H1 (cell line): ENCODE measurements at regions not wholly inside any gene's neighbourhood (a gene's known extent, or its start where the extent isn't known, plus 50 kb on each side); places are given as distances from the start of the nearest gene placed in this dataset.

Experiments used
- CTCF ChIA-PET: fragments of 300-600 bp; sonication (Branson Sonifier 250); formaldehyde crosslinking; loops from one replicate; lab custom pipeline; 2021; ENCODE audit not compliant: partially characterized antibody; lab: Charles Lee
- POLR2A ChIA-PET: fragments of 300-600 bp; sonication (Branson Sonifier 250); formaldehyde crosslinking; loops from one replicate; lab custom pipeline; 2021; ENCODE audit warnings: inconsistent platforms; ENCODE audit not compliant: partially characterized antibody; lab: Charles Lee
- DNase-seq, 2 experiments: peaks; one replicate each; pipeline versions ENCODE4 v3.0.0 to v3.0.0-alpha.2; 2010 to 2022; ENCODE audit warnings: low spot score in 2 of 2, low read depth in 1 of 2, mixed read lengths in 1 of 2
- FAIRE-seq: peaks from 2 replicates; lab custom pipeline; 2011; peaks lifted over from hg19 to GRCh38; lab: Jason Lieb, UNC
- H2AFZ ChIP-seq: 2 replicates; pipeline ENCODE4 v1.8.1; 2012; ENCODE audit warnings: low read length, inconsistent platforms
- H2AK5ac ChIP-seq: 2 replicates; pipeline ENCODE4 v1.6.1; 2013; ENCODE audit warnings: low read depth, low read length
- H2BK120ac ChIP-seq: replicated peaks from 2 replicates; pipeline ENCODE3; 2013; ENCODE audit warnings: low read depth, low read length, inconsistent platforms
- H2BK12ac ChIP-seq: 2 replicates; pipeline ENCODE4 v1.6.1; 2013; ENCODE audit warnings: low read depth, low read length
- H2BK15ac ChIP-seq: 2 replicates; pipeline ENCODE4 v1.6.1; 2013; ENCODE audit warnings: low read length
- H2BK20ac ChIP-seq: 2 replicates; pipeline ENCODE4 v1.6.1; 2013; ENCODE audit warnings: low read length
- H2BK5ac ChIP-seq: 2 replicates; pipeline ENCODE4 v1.6.1; 2013; ENCODE audit warnings: low read depth, low read length
- H3K14ac ChIP-seq: 2 replicates; pipeline ENCODE4 v1.6.1; 2013; ENCODE audit warnings: inconsistent platforms; ENCODE audit not compliant: insufficient read length
- H3K18ac ChIP-seq: 2 replicates; pipeline ENCODE4 v1.6.1; 2013; ENCODE audit warnings: low read length; ENCODE audit errors: extremely low read depth
- H3K23ac ChIP-seq: 2 replicates; pipeline ENCODE4 v1.6.1; 2013; ENCODE audit warnings: inconsistent platforms; ENCODE audit not compliant: insufficient read length
- H3K23me2 ChIP-seq: 2 replicates; pipeline ENCODE4 v1.6.1; 2013; ENCODE audit warnings: low read depth, low read length
- H3K27ac ChIP-seq: 2 replicates; pipeline ENCODE4 v1.6.1; 2011; ENCODE audit warnings: low read depth, low read length, inconsistent platforms
- H3K27me3 ChIP-seq, 4 experiments: replicated peaks in 1 of 4; 1 replicate in 1 of 4; 2 replicates in 3 of 4; pipeline versions ENCODE4 v1.6.1 to v1.8.1; 2011 to 2013; ENCODE audit warnings: low read length in 3 of 4, mild to moderate bottlenecking in 3 of 4, inconsistent platforms in 2 of 4, mixed read lengths in 2 of 4, moderate library complexity in 1 of 4; ENCODE audit not compliant: control insufficient read depth in 3 of 4, insufficient read depth in 3 of 4; ENCODE audit errors: extremely low read depth in 1 of 4
- H3K36me3 ChIP-seq, 4 experiments: 2 replicates each; pipeline versions ENCODE4 v1.6.1 to v1.8.1; 2011 to 2013; ENCODE audit warnings: mild to moderate bottlenecking in 4 of 4, low read length in 3 of 4, moderate library complexity in 2 of 4, control low read depth in 1 of 4, inconsistent platforms in 1 of 4; ENCODE audit not compliant: insufficient read depth in 4 of 4, control insufficient read depth in 2 of 4
- H3K4ac ChIP-seq: replicated peaks from 2 replicates; pipeline ENCODE3; 2013; ENCODE audit warnings: low read length, low read depth, mixed read lengths, inconsistent platforms; ENCODE audit not compliant: insufficient read length
- H3K4me1 ChIP-seq, 4 experiments: replicated peaks in 1 of 4; 1 replicate in 1 of 4; 2 replicates in 3 of 4; pipeline versions ENCODE4 v1.6.1 to v1.8.1; 2011 to 2013; ENCODE audit warnings: low read length in 3 of 4, inconsistent platforms in 2 of 4, mixed read lengths in 1 of 4; ENCODE audit not compliant: insufficient read depth in 4 of 4, control insufficient read depth in 3 of 4
- H3K4me2 ChIP-seq, 2 experiments: 2 replicates each; pipeline versions ENCODE4 v1.6.1 to v1.8.1; 2011 to 2013; ENCODE audit warnings: low read depth in 2 of 2, low read length in 2 of 2, control low read depth in 1 of 2, inconsistent platforms in 1 of 2, mild to moderate bottlenecking in 1 of 2; ENCODE audit not compliant: insufficient read depth in 1 of 2
- H3K4me3 ChIP-seq, 4 experiments: fragments of 200-600, 300-600 bp in 1 of 4; sonication (generic), shearing (Covaris generic), sonication (Bioruptor Twin) in 1 of 4; 2 replicates each; pipeline versions ENCODE4 v1.5.1 to v1.8.1; 2011 to 2016; ENCODE audit warnings: low read length in 4 of 4, low read depth in 3 of 4, control low read depth in 2 of 4, inconsistent platforms in 2 of 4, mild to moderate bottlenecking in 2 of 4, mixed read lengths in 1 of 4, moderate library complexity in 1 of 4; ENCODE audit not compliant: insufficient read depth in 2 of 4; ENCODE audit errors: extremely low read depth in 1 of 4
- H3K56ac ChIP-seq: replicated peaks from 2 replicates; pipeline ENCODE3; 2013; ENCODE audit warnings: low read depth, mild to moderate bottlenecking, mixed read lengths, low read length, inconsistent platforms; ENCODE audit not compliant: insufficient read length
- H3K79me1 ChIP-seq: 2 replicates; pipeline ENCODE4 v1.6.1; 2013; ENCODE audit warnings: low read depth, low read length, control low read depth
- H3K79me2 ChIP-seq, 2 experiments: 2 replicates each; pipeline versions ENCODE4 v1.6.1 to v1.8.1; 2012 to 2013; ENCODE audit warnings: low read length in 2 of 2, mild to moderate bottlenecking in 2 of 2, inconsistent platforms in 1 of 2; ENCODE audit not compliant: insufficient read depth in 2 of 2, control insufficient read depth in 1 of 2
- H3K9ac ChIP-seq, 4 experiments: replicated peaks in 1 of 4; 1 replicate in 1 of 4; 2 replicates in 3 of 4; pipeline versions ENCODE4 v1.6.1 to v1.8.1; 2011 to 2013; ENCODE audit warnings: low read depth in 3 of 4, low read length in 3 of 4, control low read depth in 2 of 4, mild to moderate bottlenecking in 2 of 4, moderate library complexity in 2 of 4, inconsistent platforms in 1 of 4; ENCODE audit errors: extremely low read depth in 1 of 4
- H3K9me3 ChIP-seq, 2 experiments: 2 replicates each; pipeline versions ENCODE4 v1.6.1 to v1.8.1; 2012 to 2013; ENCODE audit warnings: mild to moderate bottlenecking in 2 of 2, moderate library complexity in 2 of 2, control low read depth in 1 of 2, inconsistent platforms in 1 of 2, low read depth in 1 of 2, low read length in 1 of 2, mixed read lengths in 1 of 2; ENCODE audit not compliant: insufficient read depth in 2 of 2
- H4K20me1 ChIP-seq, 2 experiments: replicated peaks in 1 of 2; 2 replicates each; pipeline versions ENCODE3 to v1.8.1; 2011 to 2013; ENCODE audit warnings: inconsistent platforms in 2 of 2, low read length in 2 of 2, mild to moderate bottlenecking in 1 of 2; ENCODE audit not compliant: insufficient read depth in 2 of 2, control insufficient read depth in 1 of 2
- H4K5ac ChIP-seq: 2 replicates; pipeline ENCODE4 v1.6.1; 2013; ENCODE audit warnings: low read length, low read depth, mixed read lengths, inconsistent platforms; ENCODE audit not compliant: insufficient read length
- H4K8ac ChIP-seq: 2 replicates; pipeline ENCODE4 v1.8.0; 2013; ENCODE audit warnings: mild to moderate bottlenecking, moderate library complexity, low read length, inconsistent platforms; ENCODE audit not compliant: insufficient read depth; ENCODE audit errors: extremely low read depth
- H4K91ac ChIP-seq: replicated peaks from 2 replicates; pipeline ENCODE3; 2013; ENCODE audit warnings: low read length, mixed read lengths, inconsistent platforms; ENCODE audit not compliant: insufficient read length
- ATF2 ChIP-seq: IDR thresholded peaks from 2 replicates; pipeline ENCODE4 v1.6.1; 2012; ENCODE audit warnings: low read length, inconsistent platforms
- CBX5 ChIP-seq: fragments of 300-800, 300-1000 bp; sonication (generic); IDR thresholded peaks from 2 replicates; pipeline ENCODE4 v1.7.1; 2016; ENCODE audit warnings: antibody characterized with exemption, low read length, low read depth
- CTBP2 ChIP-seq: IDR thresholded peaks from 2 replicates; pipeline ENCODE4 v1.7.0; 2011; ENCODE audit warnings: borderline replicate concordance, mild to moderate bottlenecking, moderate library complexity, mixed read lengths, low read length; ENCODE audit not compliant: insufficient read depth, insufficient read length
- EGR1 ChIP-seq: IDR thresholded peaks from 2 replicates; pipeline ENCODE4 v1.6.1; 2011; ENCODE audit warnings: low read depth, low read length, borderline replicate concordance
- HDAC6 ChIP-seq: IDR thresholded peaks from one replicate; pipeline ENCODE4 v1.7.1; 2012; ENCODE audit warnings: low read depth, mild to moderate bottlenecking, inconsistent platforms, low read length, moderate library complexity
- MAX ChIP-seq: IDR thresholded peaks from 2 replicates; pipeline ENCODE4 v1.6.1; 2012; ENCODE audit warnings: inconsistent platforms
- SAP30 ChIP-seq: fragments of 300-600 bp; sonication (generic); IDR thresholded peaks from 2 replicates; pipeline ENCODE4 v1.7.1; 2012; ENCODE audit warnings: low read length, moderate library complexity, mild to moderate bottlenecking, inconsistent platforms; ENCODE audit not compliant: insufficient read depth, insufficient replicate concordance
- SP4 ChIP-seq: IDR thresholded peaks from 2 replicates; pipeline ENCODE4 v1.6.1; 2012; ENCODE audit warnings: low read length, inconsistent platforms
- SRF ChIP-seq: IDR thresholded peaks from 2 replicates; pipeline ENCODE4 v1.6.1; 2011; ENCODE audit warnings: mild to moderate bottlenecking, low read depth, low read length, moderate library complexity
- TBP ChIP-seq: IDR thresholded peaks from 2 replicates; pipeline ENCODE4 v1.6.1; 2011; ENCODE audit warnings: low read depth, low read length, improper control_type of control experiment
- TEAD4 ChIP-seq: IDR thresholded peaks from 2 replicates; pipeline ENCODE4 v1.6.1; 2012; ENCODE audit warnings: low read depth, low read length, inconsistent platforms, mixed read lengths
- USF2 ChIP-seq: IDR thresholded peaks from 2 replicates; pipeline ENCODE4 v1.6.1; 2011; ENCODE audit warnings: low read length, improper control_type of control experiment
- WGBS, 2 experiments: shearing (Covaris generic) in 1 of 2; methylation state at CpG; one replicate each; pipeline versions ENCODE4 v1.1.6 to v1.1.7; 2013 to 2015; ENCODE audit warnings: low lambda C conversion rate in 2 of 2, mixed read lengths in 2 of 2, inconsistent platforms in 1 of 2, low coverage in 1 of 2, missing lambda C conversion rate in 1 of 2; ENCODE audit not compliant: insufficient replicate concordance in 2 of 2, insufficient coverage in 1 of 2, insufficient read length in 1 of 2; ENCODE audit errors: extremely low coverage in 1 of 2, missing lambda C conversion rate in 1 of 2; 5-methylcytosine and 5-hydroxymethylcytosine counted together

- no peaks in the 10 kb centered on the region for H3K23me2 ChIP-seq
- 87% methylated on average over 1 of the region's 1 CpG; no CpG with 5 or more reads in 1 of the 2 experiments for WGBS, 2 experiments
- H4K5ac ChIP-seq: no peak overlapping the region
- peaks cover 3 to 91% of the 10 kb centered on the region in 2 experiments; a peak in 3 of 4 replicates for H3K79me2 ChIP-seq
- H3K4ac ChIP-seq: no peak overlapping the region
- H4K8ac ChIP-seq: no peak overlapping the region
- FAIRE-seq (peak; percentile 24), DNase-seq (no peak)
- H3K14ac ChIP-seq: no peak overlapping the region
- H3K27ac ChIP-seq: no peak overlapping the region
- no peak overlapping the region for H2AK5ac ChIP-seq
- H4K91ac ChIP-seq: no peak overlapping the region
- no peak overlapping the region for H2BK12ac ChIP-seq
- peaks cover 0 to 2% of the 10 kb centered on the region in 2 experiments for H4K20me1 ChIP-seq
- H3K4me3 ChIP-seq: no peak overlapping the region
- peaks cover 0 to 14% (median 4%) of the 10 kb centered on the region in 4 experiments; a peak in 4 of 7 replicates for H3K4me1 ChIP-seq
- no peak overlapping the region for H3K18ac ChIP-seq
- H2BK20ac ChIP-seq: no peak overlapping the region
- no peak overlapping the region for H3K56ac ChIP-seq
- no peaks in the 10 kb centered on the region for H3K36me3 ChIP-seq
- no peak overlapping the region for H2BK120ac ChIP-seq
- CTCF ChIA-PET: no interaction called here
- no peaks in the 10 kb centered on the region for H3K27me3 ChIP-seq
- no peak overlapping the region for H2BK5ac ChIP-seq
- POLR2A ChIA-PET: no interaction called here
- no peak overlapping the region for H2BK15ac ChIP-seq
- no peak overlapping the region for H2AFZ ChIP-seq
- no peak overlapping the region for H3K9ac ChIP-seq
- H3K79me1 ChIP-seq: no peaks in the 10 kb centered on the region
- no peak overlapping the region for H3K23ac ChIP-seq
- no peaks in the 10 kb centered on the region for H3K9me3 ChIP-seq
- no peak for TF ChIP-seq TBP
- TF ChIP-seq CTBP2: no peak
- no peak for TF ChIP-seq MAX
- TF ChIP-seq SAP30: no peak
- no peak for TF ChIP-seq HDAC6
- no peak for TF ChIP-seq EGR1
- no peak for TF ChIP-seq USF2
- no peak for TF ChIP-seq SP4
- no peak for TF ChIP-seq CBX5
- no peak for TF ChIP-seq SRF
- no peak for TF ChIP-seq TEAD4
- no peak for TF ChIP-seq ATF2
- no peak overlapping the region for H3K4me2 ChIP-seq
Observed at GRCh38 chr6:56804996-56805395, 149.9 kb upstream of the BEND6 start.
